ENCODE measurements at regions not wholly inside any gene's neighbourhood (a gene's known extent, or its start where the extent isn't known, plus 50 kb on each side); places are given as distances from the start of the nearest gene placed in this dataset.
"Not testable (repeated sequence)": the region's sequence is repeated elsewhere in the genome, so short reads cannot be mapped to it uniquely, and the experiment has no call there.

GRCh38 chr6:132142308-132142707, 191.1 kb upstream of the CCN2 start:
- no peak for DNase-seq (ENCODE audit: low read depth)

DNA sequence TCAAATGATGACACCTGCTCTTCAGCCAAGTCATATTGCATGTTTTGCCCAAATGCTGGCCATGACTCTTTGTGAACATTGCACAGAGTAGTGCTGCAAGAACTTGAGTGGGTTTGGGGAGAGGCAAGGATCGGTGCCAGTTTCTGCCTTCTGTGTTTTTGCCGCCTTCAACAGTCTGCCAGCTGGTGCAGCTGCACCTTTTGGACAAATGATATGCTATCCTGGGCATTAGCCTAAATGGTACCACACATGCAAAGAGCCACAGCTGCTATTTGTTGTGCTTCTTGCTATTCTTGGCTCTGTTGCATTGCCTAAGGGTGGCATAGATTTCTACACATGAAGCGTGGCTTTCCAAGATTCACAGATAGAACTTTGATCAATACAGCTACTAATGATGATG, 189.0 kb upstream of the CCN2 start:
- DNase-seq (ENCODE audit: low read depth), result no peak

DNA sequence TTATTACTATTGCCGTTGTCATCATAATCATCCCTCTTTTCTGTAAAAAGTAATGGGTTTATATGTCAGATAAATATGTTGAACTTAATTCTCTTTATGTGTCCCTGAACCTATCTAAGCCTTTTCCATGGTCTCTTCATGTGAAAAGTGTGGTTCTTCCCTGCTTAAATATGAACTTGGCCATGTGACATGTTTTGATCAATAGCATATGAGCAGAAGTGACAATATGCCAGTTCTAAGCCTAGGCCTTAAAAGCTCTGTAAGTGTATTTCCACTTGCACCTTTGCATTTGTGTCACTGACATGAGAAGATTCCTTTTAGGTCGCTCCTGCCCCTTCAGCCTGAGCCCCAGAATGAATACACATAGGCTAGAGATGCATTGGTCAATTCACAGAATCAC, 188.4 kb upstream of the CCN2 start:
- DNase-seq (ENCODE audit: low read depth), result no peak

DNA sequence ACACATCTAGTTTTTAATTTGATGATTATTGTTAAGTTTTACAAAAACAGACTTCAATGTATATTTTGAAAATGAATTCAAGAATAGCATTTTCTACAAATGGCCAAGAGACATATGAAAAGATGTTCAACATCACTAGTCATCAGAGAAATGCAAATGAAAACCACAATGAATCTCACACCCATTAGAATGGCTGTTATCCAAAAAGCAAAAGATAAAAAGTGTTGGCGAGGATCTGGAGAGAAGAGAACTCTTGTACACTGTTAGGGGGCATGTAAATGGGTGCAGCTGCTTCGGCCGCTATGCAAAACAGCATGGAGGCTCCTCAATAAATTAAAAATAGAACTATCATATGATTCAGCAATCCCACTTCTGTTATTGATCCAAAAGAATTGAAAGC, 185.8 kb upstream of the CCN2 start:
- no peak for DNase-seq (ENCODE audit: low read depth)

DNA sequence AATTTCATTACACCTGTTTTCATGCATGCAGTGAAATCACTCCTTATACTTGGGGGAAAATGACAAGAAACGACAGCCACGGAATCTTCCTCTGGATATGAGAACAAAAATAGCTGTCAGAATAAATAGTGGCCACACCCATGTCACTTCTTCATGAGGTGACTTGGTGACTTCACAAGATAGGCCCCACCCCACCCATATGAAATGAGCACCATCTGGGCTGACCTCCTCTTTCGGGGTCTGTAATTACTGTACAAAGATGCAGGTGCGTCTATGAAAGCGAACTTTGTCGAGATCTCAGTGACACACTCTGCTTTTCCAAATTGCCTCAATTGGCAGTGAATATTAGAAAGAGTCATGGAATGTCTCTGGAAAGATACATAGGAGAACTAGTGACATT, 184.2 kb upstream of the CCN2 start:
- no peak for DNase-seq (ENCODE audit: low read depth)

DNA sequence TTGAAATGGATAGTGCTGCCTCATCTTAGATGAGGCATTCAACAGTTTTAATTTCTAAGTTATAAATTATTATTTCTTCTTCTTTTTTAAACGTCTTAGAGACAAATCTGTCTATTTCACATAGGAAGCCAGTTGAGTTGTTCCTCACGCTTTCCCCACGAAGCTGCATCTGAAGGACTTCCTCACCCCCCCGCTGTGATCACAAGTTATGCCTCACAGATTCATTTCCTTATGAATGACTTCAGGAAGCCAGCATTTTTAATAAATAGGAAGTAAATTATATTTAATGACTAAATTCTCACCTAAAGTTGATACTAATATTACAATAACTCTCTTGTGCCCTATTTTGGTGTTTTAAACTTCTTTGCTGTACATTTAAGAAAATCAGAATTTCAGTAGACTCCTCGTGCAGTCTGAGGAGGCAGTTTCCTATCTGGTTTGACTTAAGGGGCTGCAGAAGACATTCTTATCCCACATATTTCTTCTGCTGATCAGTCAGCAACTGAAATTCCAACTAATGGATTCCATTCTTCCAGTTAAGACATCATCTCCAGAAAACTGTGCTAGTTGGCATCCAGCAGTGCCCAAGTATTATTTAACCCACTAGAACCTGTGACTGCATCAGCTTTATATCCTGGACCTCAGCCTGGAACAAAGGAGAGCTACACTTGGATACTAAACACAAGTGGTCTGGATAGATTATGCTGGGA, 182.7 kb upstream of the CCN2 start:
- DNase-seq (ENCODE audit: low read depth), result no peak

DNA sequence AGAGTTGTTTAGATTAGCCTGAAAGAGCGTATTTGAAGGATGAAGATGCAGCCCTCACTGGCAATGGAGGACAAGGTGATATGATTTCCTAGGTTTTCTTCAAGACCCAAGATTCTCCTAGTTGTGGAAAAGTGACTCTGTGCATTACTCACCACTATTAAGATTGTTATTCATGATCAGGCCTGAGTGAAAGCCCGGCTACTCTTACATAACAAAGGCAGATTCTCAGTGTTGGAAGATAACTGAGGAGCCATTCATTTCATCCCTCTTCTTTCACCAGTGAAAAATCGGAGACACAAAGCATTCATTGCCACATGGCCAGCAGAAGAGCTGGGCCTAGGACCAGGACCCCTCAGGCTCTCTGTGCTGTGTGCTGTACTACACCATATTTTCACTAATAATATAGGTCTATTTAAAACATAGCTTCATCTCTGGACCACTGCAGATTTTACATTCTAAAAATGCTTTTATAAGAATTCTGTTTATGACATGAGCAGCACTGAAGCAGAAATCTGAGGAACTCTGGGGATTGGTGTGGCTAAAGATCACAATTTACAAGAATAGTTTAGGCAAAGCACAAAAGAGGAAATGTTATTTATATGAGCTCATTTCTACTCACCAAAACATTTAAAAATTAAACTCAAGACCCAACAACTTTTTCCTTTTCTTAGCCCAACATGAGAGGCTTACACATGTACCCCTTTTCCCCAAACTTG, 181.9 kb upstream of the CCN2 start:
- peak; percentile 75 for DNase-seq (ENCODE audit: low read depth)

DNA sequence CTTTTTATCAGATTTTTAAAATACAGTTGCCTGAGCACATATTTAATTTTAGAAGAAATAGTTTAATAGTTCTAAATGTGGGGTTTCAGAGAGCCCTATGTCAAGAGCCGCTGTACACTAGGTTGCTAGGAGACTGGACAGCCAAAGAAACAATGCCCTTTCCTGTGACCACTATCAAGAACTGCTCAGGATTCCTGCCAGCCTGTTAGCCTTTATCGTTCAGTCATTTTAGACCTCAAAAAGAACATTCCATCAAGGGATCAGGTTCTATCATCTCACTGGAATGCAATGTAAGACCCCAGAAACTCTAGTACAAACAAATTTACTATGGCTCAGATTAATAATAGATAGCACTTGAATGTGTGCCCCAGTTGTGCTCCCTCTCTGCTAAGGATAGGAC, 181.2 kb upstream of the CCN2 start:
- DNase-seq (ENCODE audit: low read depth), result peak; percentile 77

DNA sequence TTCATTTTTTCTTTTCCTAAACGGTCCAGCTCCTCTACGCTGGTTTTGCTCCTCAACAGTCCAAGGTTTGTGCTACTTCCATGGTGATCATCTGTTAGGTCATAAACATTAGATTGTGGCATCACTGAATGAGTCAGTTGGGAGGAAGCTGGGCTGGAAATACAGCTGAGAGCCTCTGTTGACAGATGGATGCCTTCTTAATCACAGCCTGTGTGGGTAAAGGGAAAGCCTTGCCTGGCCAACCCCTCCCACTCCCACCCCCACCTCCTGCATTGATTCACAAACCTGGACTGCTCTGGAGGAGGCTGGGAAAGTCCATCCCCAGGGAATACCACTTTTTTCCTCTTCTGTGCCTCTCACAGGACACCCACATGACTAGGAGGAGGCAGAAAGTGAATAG, 180.6 kb upstream of the CCN2 start:
- peak; percentile 99 for DNase-seq (ENCODE audit: low read depth)

GRCh38 chr6:132131351-132131750, 180.2 kb upstream of the CCN2 start:
- no peak for DNase-seq (ENCODE audit: low read depth)

- DNase-seq (ENCODE audit: low read depth), result peak; percentile 23
Observed at GRCh38 chr6:132130626-132131298, 179.6 kb upstream of the CCN2 start.

GRCh38 chr6:132128424-132128823, 177.3 kb upstream of the CCN2 start:
- no peak for DNase-seq (ENCODE audit: low read depth)

GRCh38 chr6:132126150-132126549, 175.0 kb upstream of the CCN2 start:
- DNase-seq (ENCODE audit: low read depth), result no peak

- DNase-seq (ENCODE audit: low read depth), result peak; percentile 56
Observed at GRCh38 chr6:132122871-132123270, 171.7 kb upstream of the CCN2 start.

- DNase-seq (ENCODE audit: low read depth), result no peak
Observed at GRCh38 chr6:132122176-132122575, 171.0 kb upstream of the CCN2 start.

- no peak for DNase-seq (ENCODE audit: low read depth)
Observed at GRCh38 chr6:132118144-132118543, 167.0 kb upstream of the CCN2 start.

DNA sequence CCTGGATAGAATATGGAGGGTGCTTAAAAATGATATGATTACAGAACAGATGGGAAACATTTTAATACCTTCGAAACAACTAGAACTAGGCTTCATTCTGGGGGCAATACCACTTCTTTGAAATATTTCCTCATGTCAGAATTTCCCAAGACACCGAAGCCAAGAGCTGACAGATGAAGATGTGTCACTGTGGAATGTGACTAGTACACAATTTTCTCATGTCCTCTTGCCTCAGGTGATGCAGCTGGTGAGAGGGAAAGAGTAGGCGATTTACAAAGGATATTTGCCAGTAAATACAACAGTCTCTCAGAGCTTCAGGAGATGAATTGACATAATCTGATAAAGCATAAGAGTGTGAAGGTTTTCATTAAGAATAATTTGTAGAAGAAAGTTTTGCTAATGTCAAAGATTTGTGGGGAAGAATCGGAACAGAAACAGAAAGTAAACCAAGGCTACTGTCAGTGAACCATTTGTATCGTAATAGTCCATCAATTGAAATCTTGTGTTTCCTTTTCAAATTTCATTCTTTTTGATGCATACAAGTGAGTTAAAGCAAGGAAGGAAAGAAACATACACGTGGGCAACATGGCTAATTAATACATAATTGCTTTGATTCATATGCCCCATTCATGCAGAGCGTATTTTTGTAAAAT, 164.7 kb upstream of the CCN2 start:
- peak; percentile 9 for DNase-seq (ENCODE audit: low read depth)

DNA sequence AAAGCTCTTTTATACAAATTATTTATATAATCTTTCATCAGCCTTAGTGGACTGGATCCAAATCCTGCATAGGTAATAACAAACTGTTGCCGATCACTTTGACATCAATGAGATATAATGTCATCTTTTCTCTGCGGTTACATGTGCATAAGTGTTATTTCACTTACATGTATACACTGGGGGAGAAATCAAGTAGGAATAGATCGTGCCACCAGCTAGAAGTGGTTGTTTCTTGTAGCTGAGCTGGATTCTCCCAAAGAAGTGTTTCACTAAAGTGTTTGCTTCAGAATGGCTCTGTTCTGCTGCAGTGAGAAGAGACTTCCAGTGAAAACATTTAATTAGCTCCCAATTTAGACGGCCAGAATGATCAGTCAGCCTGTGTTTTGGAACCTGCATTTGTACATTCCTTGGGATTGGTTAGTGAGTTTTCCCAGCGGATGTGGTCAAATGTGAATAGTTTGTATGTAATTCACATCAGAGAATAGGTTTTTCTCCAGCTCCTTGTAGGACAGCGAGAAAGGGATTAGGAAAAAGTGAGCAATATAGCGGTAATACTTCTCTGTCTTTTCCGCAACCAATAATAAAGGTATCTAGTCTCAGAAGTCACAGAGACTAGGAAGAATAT, 163.1 kb upstream of the CCN2 start:
- DNase-seq (ENCODE audit: low read depth), result no peak

DNA sequence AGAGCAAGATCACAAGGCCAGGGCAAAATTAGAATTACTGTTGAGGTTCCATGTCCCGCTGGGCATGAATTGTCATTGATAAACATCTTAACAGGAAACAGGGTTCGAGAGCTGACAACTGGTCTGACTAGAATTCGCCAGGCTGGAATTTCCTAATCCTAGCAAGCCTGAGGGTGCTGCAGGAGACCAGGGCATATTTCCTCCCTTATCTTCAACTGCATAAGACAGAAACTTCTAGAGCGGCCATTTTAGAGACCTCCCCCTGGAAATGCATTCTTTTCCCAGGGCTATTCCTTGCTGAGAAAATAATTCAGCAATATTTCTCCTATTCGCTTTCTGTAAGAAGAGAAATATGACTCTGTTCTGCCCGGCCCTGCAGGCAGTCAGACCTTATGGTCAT, 158.6 kb upstream of the CCN2 start:
- not testable (repeated sequence) for DNase-seq (ENCODE audit: low read depth)

GRCh38 chr6:132107896-132108295, 156.7 kb upstream of the CCN2 start:
- no peak for DNase-seq (ENCODE audit: low read depth)

GRCh38 chr6:132101535-132101934, 150.4 kb upstream of the CCN2 start:
- DNase-seq (ENCODE audit: low read depth), result no peak

DNA sequence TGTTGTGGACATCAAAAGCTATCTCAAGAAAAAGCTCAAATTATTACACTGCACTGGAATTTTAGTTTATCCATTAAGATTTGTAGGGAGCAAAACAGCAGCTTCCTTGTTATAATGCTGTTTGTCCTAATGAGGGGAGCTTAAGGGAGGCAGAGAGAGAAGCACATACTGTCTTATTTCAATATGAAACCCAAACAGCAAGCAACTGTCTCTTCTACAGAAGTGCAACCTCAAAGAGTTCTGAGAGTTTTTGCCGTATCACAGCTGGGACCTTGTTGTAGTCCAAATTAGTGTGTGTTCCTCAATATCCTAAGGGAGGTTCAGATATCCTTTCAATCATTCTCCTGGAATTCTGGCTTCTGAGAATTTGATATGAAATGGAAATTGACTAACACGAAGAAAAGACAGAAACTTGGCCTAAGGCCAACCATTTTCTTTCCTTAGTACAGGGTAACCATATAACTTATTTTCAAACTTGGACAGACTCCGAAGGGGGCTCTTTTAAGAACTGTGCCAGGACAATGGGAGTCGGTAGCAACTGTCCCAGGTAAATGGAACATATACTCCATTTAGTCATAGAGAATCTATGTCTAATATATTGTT, 149.3 kb upstream of the CCN2 start:
- no peak for DNase-seq (ENCODE audit: low read depth)

Measured in renal cortical epithelial cell (primary cell).